PFSK-1 (cell line): ENCODE measurements at regions not wholly inside any gene's neighbourhood (a gene's known extent, or its start where the extent isn't known, plus 50 kb on each side); places are given as distances from the start of the nearest gene placed in this dataset.

ENCODE experiments used
- FOXP2 ChIP-seq: optimal IDR thresholded peaks from 2 replicates; pipeline ENCODE3; 2011; ENCODE audit warnings: borderline replicate concordance, control low read depth, inconsistent platforms; ENCODE audit not compliant: insufficient read depth; ENCODE audit errors: extremely low read length, extremely low read depth
- POLR2AphosphoS5 ChIP-seq: IDR thresholded peaks from 2 replicates; pipeline ENCODE4 v1.6.1; 2012; ENCODE audit warnings: low read depth, mild to moderate bottlenecking, control low read depth, low read length, moderate library complexity
- SIN3A ChIP-seq: IDR thresholded peaks from 2 replicates; pipeline ENCODE4 v1.6.1; 2012; ENCODE audit warnings: mild to moderate bottlenecking, low read length, moderate library complexity, borderline replicate concordance; ENCODE audit not compliant: insufficient read depth
- TAF1 ChIP-seq: IDR thresholded peaks from 2 replicates; pipeline ENCODE4 v1.6.1; 2012; ENCODE audit warnings: low read length, control low read depth, borderline replicate concordance; ENCODE audit not compliant: insufficient read depth
- TF ChIP-seq, protein P1 (sequence below), 2 experiments: IDR thresholded peaks; 2 replicates each; pipeline versions ENCODE4 v1.6.1 to v1.8.0; 2011 to 2012; ENCODE audit warnings: low read depth in 2 of 2, low read length in 2 of 2, control low read depth in 1 of 2, inconsistent platforms in 1 of 2, mild to moderate bottlenecking in 1 of 2, moderate library complexity in 1 of 2; ENCODE audit not compliant: insufficient read depth in 1 of 2

DNA sequence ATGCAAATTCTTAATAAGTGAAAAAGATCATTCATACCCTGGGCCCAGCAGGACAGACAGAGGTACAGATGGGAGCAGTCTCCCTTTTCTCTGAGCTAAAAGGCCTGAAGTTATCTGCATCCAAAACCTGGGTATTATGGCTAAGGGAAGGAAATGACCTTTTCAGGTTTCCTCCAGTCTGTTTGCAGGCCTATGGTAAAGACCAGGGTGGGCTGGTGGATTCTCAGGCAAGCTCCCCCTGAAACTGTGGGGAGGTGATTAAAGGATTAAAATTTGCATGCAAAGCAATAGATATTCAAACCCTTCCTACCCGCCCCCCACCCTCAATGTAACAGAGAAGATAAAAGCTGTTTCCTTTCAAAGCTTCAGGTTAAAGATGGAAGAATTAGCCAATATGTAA is 471.8 kb upstream of the RUNX1 start:
- TF ChIP-seq SIN3A, result no peak
- TF ChIP-seq POLR2AphosphoS5, result no peak
- TF ChIP-seq, protein P1, sequence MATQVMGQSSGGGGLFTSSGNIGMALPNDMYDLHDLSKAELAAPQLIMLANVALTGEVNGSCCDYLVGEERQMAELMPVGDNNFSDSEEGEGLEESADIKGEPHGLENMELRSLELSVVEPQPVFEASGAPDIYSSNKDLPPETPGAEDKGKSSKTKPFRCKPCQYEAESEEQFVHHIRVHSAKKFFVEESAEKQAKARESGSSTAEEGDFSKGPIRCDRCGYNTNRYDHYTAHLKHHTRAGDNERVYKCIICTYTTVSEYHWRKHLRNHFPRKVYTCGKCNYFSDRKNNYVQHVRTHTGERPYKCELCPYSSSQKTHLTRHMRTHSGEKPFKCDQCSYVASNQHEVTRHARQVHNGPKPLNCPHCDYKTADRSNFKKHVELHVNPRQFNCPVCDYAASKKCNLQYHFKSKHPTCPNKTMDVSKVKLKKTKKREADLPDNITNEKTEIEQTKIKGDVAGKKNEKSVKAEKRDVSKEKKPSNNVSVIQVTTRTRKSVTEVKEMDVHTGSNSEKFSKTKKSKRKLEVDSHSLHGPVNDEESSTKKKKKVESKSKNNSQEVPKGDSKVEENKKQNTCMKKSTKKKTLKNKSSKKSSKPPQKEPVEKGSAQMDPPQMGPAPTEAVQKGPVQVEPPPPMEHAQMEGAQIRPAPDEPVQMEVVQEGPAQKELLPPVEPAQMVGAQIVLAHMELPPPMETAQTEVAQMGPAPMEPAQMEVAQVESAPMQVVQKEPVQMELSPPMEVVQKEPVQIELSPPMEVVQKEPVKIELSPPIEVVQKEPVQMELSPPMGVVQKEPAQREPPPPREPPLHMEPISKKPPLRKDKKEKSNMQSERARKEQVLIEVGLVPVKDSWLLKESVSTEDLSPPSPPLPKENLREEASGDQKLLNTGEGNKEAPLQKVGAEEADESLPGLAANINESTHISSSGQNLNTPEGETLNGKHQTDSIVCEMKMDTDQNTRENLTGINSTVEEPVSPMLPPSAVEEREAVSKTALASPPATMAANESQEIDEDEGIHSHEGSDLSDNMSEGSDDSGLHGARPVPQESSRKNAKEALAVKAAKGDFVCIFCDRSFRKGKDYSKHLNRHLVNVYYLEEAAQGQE (IDR thresholded peaks at IDR 0.05; ENCODE audit: insufficient read depth in 1 of 2, low read depth in 2 of 2, low read length in 2 of 2), result no peak
- TF ChIP-seq TAF1, result no peak
- no peak for TF ChIP-seq FOXP2
